ENCODE measurements at regions not wholly inside any gene's neighbourhood (a gene's known extent, or its start where the extent isn't known, plus 50 kb on each side); places are given as distances from the start of the nearest gene placed in this dataset.
A peak's percentile ranks its signal among the peaks of the same experiment; 100 is the strongest.

DNA sequence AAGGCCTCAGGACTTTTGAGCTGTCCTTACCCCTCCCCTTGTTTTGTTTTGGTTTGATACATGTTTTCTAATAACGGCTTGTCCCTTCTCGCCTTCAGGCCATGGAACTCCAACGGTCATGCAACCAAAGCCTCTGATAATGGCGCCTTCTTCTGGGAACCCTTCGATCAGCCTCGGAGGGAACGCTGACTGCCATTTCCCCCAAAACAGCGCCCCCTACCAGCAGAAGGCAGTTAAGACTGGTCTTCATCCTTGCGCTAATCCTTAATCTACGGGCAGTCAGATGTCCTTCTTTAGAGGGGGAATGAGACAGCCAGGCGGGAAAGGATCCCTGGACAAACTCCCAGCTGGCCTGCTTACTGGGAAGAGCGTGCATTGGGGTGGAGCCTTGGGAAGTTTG is 276.6 kb downstream of the ICE1 start:
- Histone ChIP-seq H4K8ac (replicated peaks; ENCODE audit: insufficient read length, low read depth, low read length) (no peak overlapping the region), H2AFZ (ENCODE audit: low read length) (no peak overlapping the region), H3K23me2 (ENCODE audit: insufficient read length, low read depth, low read length, poor library complexity, severe bottlenecking) (no peaks in the 10 kb centered on the region), H4K20me1 (ENCODE audit: control insufficient read depth, insufficient read depth, insufficient read length) (no peaks in the 10 kb centered on the region), H3K18ac (ENCODE audit: insufficient read length, low read depth, low read length) (no peak overlapping the region), H2AK5ac (ENCODE audit: insufficient read length, low read length) (no peak overlapping the region), H3K79me1 (ENCODE audit: insufficient read depth, low read depth, low read length, poor library complexity, severe bottlenecking) (no peaks in the 10 kb centered on the region), H3T11ph (ENCODE audit: low read length) (no peak overlapping the region), H3K4me1 (ENCODE audit: insufficient read depth, low read length) (no peaks in the 10 kb centered on the region; the same call in 1 of the 2 replicates), H2BK5ac (ENCODE audit: insufficient read length, low read length) (no peak overlapping the region), H2BK12ac (ENCODE audit: insufficient read length, low read depth, low read length) (no peak overlapping the region), H3K79me2 (ENCODE audit: insufficient read depth, low read length) (no peaks in the 10 kb centered on the region), H4K5ac (ENCODE audit: insufficient read length, low read depth, low read length) (no peak overlapping the region), H3K9me3 (ENCODE audit: control insufficient read depth, low read depth, low read length) (no peaks in the 10 kb centered on the region), H3K4ac (ENCODE audit: low read depth, low read length) (no peak overlapping the region), H2BK120ac (ENCODE audit: low read depth, low read length, poor library complexity, severe bottlenecking) (no peak overlapping the region), H3K4me2 (ENCODE audit: insufficient read depth, insufficient read length, low read length) (no peak overlapping the region), H3K23ac (ENCODE audit: insufficient read length, low read depth, low read length) (no peak overlapping the region), H3K9ac (ENCODE audit: extremely low read depth, insufficient read length, low read length) (no peak overlapping the region), H2BK20ac (ENCODE audit: low read depth, low read length, poor library complexity, severe bottlenecking) (no peak overlapping the region), H2BK15ac (ENCODE audit: low read depth, low read length) (no peak overlapping the region), H3K27ac (ENCODE audit: insufficient read length, low read depth, low read length) (no peak overlapping the region), H3K27me3 (ENCODE audit: insufficient read depth, low read length) (no peaks in the 10 kb centered on the region), H3K56ac (ENCODE audit: insufficient read length, low read depth, low read length) (no peak overlapping the region), H3K14ac (ENCODE audit: insufficient read depth, low read length) (no peak overlapping the region), H4K91ac (ENCODE audit: insufficient read length, low read depth, low read length) (no peak overlapping the region)
- Mint-ChIP-seq H3K27ac (peak overlapping the region in 1 of 3 experiments; percentile 60; a peak in 1 of 7 replicates), H3K27me3 (ENCODE audit: low read depth) (no peaks in the 10 kb centered on the region; the same call in 1 of the 2 replicates), H3K4me1 (peaks cover 31 to 36% of the 10 kb centered on the region in 2 experiments), H3K9me3 (peaks cover 0 to 3% of the 10 kb centered on the region in 2 experiments; a peak in 1 of 5 replicates), H3K4me3 (no peak overlapping the region), H3K36me3 (ENCODE audit: insufficient read depth in 1 of 3, low read depth in 3 of 3) (no peaks in the 10 kb centered on the region; a peak in 1 of 7 replicates)
- TF ChIP-seq, protein P1, sequence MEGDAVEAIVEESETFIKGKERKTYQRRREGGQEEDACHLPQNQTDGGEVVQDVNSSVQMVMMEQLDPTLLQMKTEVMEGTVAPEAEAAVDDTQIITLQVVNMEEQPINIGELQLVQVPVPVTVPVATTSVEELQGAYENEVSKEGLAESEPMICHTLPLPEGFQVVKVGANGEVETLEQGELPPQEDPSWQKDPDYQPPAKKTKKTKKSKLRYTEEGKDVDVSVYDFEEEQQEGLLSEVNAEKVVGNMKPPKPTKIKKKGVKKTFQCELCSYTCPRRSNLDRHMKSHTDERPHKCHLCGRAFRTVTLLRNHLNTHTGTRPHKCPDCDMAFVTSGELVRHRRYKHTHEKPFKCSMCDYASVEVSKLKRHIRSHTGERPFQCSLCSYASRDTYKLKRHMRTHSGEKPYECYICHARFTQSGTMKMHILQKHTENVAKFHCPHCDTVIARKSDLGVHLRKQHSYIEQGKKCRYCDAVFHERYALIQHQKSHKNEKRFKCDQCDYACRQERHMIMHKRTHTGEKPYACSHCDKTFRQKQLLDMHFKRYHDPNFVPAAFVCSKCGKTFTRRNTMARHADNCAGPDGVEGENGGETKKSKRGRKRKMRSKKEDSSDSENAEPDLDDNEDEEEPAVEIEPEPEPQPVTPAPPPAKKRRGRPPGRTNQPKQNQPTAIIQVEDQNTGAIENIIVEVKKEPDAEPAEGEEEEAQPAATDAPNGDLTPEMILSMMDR (conservative IDR thresholded peaks at IDR 0.05): peak; percentile 78
- no CpG with 5 or more reads among the region's 12 CpGs for WGBS (ENCODE audit: extremely low coverage, insufficient read length, low lambda C conversion rate)
- peak; percentile 48 for DNase-seq
